ENCODE measurements at regions not wholly inside any gene's neighbourhood (a gene's known extent, or its start where the extent isn't known, plus 50 kb on each side); places are given as distances from the start of the nearest gene placed in this dataset.

- Histone ChIP-seq H4K91ac (ENCODE audit: low read length) (no peak overlapping the region), H2AK5ac (ENCODE audit: low read length, severe bottlenecking) (no peak overlapping the region), H3K27me3 (ENCODE audit: control insufficient read depth in 1 of 2, insufficient read depth in 1 of 2, low read length in 2 of 2) (no peaks in the 10 kb centered on the region)
Observed at GRCh38 chr11:87909178-87909577, 266.1 kb downstream of the RAB38 start.

DNA sequence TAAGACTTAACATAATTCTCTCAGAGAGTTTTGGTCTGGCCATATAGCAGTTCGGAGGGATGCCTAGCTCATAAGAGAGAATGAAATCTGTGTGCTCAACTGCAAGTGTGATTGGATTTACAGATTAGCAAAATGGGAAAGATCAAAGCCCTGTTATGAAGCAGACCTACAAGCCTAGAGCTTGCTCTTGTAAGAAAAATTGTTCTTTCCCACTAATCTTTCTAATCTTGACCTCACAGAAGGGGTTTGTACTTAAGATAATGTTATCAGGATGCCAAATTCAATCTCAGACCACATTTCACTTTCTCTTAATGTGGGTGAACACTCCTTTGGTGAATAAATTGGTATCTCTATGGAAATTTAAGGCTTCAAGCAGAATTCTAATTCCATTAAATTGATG, 267.2 kb downstream of the RAB38 start:
- Histone ChIP-seq H3K4me3 (ENCODE audit: insufficient read depth in 1 of 2, low read depth in 1 of 2, low read length in 2 of 2) (no peak overlapping the region), H3K4me2 (ENCODE audit: low read length, poor library complexity, severe bottlenecking) (no peak overlapping the region), H3K23ac (ENCODE audit: low read length in 2 of 2) (no peak overlapping the region), H2AK5ac (ENCODE audit: low read length, severe bottlenecking) (no peak overlapping the region), H2BK15ac (ENCODE audit: low read depth, poor library complexity, severe bottlenecking) (no peak overlapping the region), H3K27me3 (ENCODE audit: control insufficient read depth in 1 of 2, insufficient read depth in 1 of 2, low read length in 2 of 2) (no peaks in the 10 kb centered on the region), H2AFZ (ENCODE audit: low read depth, low read length) (no peak overlapping the region), H3K4me1 (ENCODE audit: control insufficient read depth, insufficient read depth, low read depth, low read length) (no peaks in the 10 kb centered on the region), H2BK5ac (ENCODE audit: low read depth, low read length, poor library complexity, severe bottlenecking) (no peak overlapping the region), H3K36me3 (ENCODE audit: control insufficient read depth in 1 of 2, insufficient read depth in 2 of 2, low read depth in 1 of 2, low read length in 2 of 2) (no peaks in the 10 kb centered on the region), H4K8ac (ENCODE audit: low read length) (no peak overlapping the region), H3K27ac (ENCODE audit: low read length, poor library complexity, severe bottlenecking) (no peak overlapping the region), H2BK120ac (ENCODE audit: low read depth, low read length) (no peak overlapping the region), H3K9ac (ENCODE audit: low read length) (no peak overlapping the region), H3K9me3 (ENCODE audit: control insufficient read depth, low read length) (no peaks in the 10 kb centered on the region), H3K18ac (ENCODE audit: low read depth in 1 of 2, low read length in 2 of 2) (no peak overlapping the region), H3K79me1 (replicated peaks; ENCODE audit: low read length, poor library complexity, severe bottlenecking) (no peaks in the 10 kb centered on the region), H4K91ac (ENCODE audit: low read length) (no peak overlapping the region), H2BK12ac (ENCODE audit: low read length in 2 of 2) (no peak overlapping the region), H3K4ac (ENCODE audit: low read depth in 1 of 2, low read length in 2 of 2) (no peak overlapping the region), H3K14ac (ENCODE audit: low read length in 2 of 2) (no peak overlapping the region)
- no peak for DNase-seq
- WGBS = 92% methylated on average over 1 of the region's 1 CpG

More at GRCh38 chr11:87909178-87909577, 266.1 kb downstream of the RAB38 start:
- no peak overlapping the region for H4K8ac ChIP-seq (ENCODE audit: low read length)
- no peak overlapping the region for H3K14ac ChIP-seq (ENCODE audit: low read length in 2 of 2)
- H3K4me1 ChIP-seq (ENCODE audit: control insufficient read depth, insufficient read depth, low read depth, low read length) = no peaks in the 10 kb centered on the region
- DNase-seq = no peak
- H3K9ac ChIP-seq (ENCODE audit: low read length) = no peak overlapping the region
- no peaks in the 10 kb centered on the region for H3K36me3 ChIP-seq (ENCODE audit: control insufficient read depth in 1 of 2, insufficient read depth in 2 of 2, low read depth in 1 of 2, low read length in 2 of 2)
- H3K18ac ChIP-seq (ENCODE audit: low read depth in 1 of 2, low read length in 2 of 2) = no peak overlapping the region
- no peak overlapping the region for H2AFZ ChIP-seq (ENCODE audit: low read depth, low read length)
- 52% methylated on average over 2 of the region's 2 CpGs for WGBS
- no peak overlapping the region for H2BK15ac ChIP-seq (ENCODE audit: low read depth, poor library complexity, severe bottlenecking)
- no peak overlapping the region for H3K4me2 ChIP-seq (ENCODE audit: low read length, poor library complexity, severe bottlenecking)
- H3K23ac ChIP-seq (ENCODE audit: low read length in 2 of 2) = no peak overlapping the region
- H2BK120ac ChIP-seq (ENCODE audit: low read depth, low read length) = no peak overlapping the region
- no peak overlapping the region for H3K4ac ChIP-seq (ENCODE audit: low read depth in 1 of 2, low read length in 2 of 2)
- H3K4me3 ChIP-seq (ENCODE audit: insufficient read depth in 1 of 2, low read depth in 1 of 2, low read length in 2 of 2) = no peak overlapping the region
- no peak overlapping the region for H3K27ac ChIP-seq (ENCODE audit: low read length, poor library complexity, severe bottlenecking)
- no peaks in the 10 kb centered on the region for H3K9me3 ChIP-seq (ENCODE audit: control insufficient read depth, low read length)
- H2BK12ac ChIP-seq (ENCODE audit: low read length in 2 of 2) = no peak overlapping the region
- H3K79me1 ChIP-seq (replicated peaks; ENCODE audit: low read length, poor library complexity, severe bottlenecking) = no peaks in the 10 kb centered on the region
- H2BK5ac ChIP-seq (ENCODE audit: low read depth, low read length, poor library complexity, severe bottlenecking) = no peak overlapping the region

GRCh38 chr11:87903345-87903744, 271.9 kb downstream of the RAB38 start:
- H2BK12ac ChIP-seq (ENCODE audit: low read length in 2 of 2) = no peak overlapping the region
- no peaks in the 10 kb centered on the region for H3K79me1 ChIP-seq (replicated peaks; ENCODE audit: low read length, poor library complexity, severe bottlenecking)
- no peak overlapping the region for H3K9ac ChIP-seq (ENCODE audit: low read length)
- no peaks in the 10 kb centered on the region for H3K9me3 ChIP-seq (ENCODE audit: control insufficient read depth, low read length)
- H4K91ac ChIP-seq (ENCODE audit: low read length) = no peak overlapping the region
- no peak overlapping the region for H2AFZ ChIP-seq (ENCODE audit: low read depth, low read length)
- H2AK5ac ChIP-seq (ENCODE audit: low read length, severe bottlenecking) = no peak overlapping the region
- H3K27me3 ChIP-seq (ENCODE audit: control insufficient read depth in 1 of 2, insufficient read depth in 1 of 2, low read length in 2 of 2) = no peaks in the 10 kb centered on the region
- no CpG with 5 or more reads among the region's 3 CpGs for WGBS
- no peak overlapping the region for H3K27ac ChIP-seq (ENCODE audit: low read length, poor library complexity, severe bottlenecking)
- no peak overlapping the region for H4K8ac ChIP-seq (ENCODE audit: low read length)
- no peak for DNase-seq
- no peaks in the 10 kb centered on the region for H3K36me3 ChIP-seq (ENCODE audit: control insufficient read depth in 1 of 2, insufficient read depth in 2 of 2, low read depth in 1 of 2, low read length in 2 of 2)
- no peak overlapping the region for H3K4me3 ChIP-seq (ENCODE audit: insufficient read depth in 1 of 2, low read depth in 1 of 2, low read length in 2 of 2)
- H3K4ac ChIP-seq (ENCODE audit: low read depth in 1 of 2, low read length in 2 of 2) = no peak overlapping the region
- no peak overlapping the region for H3K14ac ChIP-seq (ENCODE audit: low read length in 2 of 2)
- no peaks in the 10 kb centered on the region for H3K4me1 ChIP-seq (ENCODE audit: control insufficient read depth, insufficient read depth, low read depth, low read length)
- no peak overlapping the region for H3K23ac ChIP-seq (ENCODE audit: low read length in 2 of 2)
- no peak overlapping the region for H3K18ac ChIP-seq (ENCODE audit: low read depth in 1 of 2, low read length in 2 of 2)
- no peak overlapping the region for H3K4me2 ChIP-seq (ENCODE audit: low read length, poor library complexity, severe bottlenecking)
- no peak overlapping the region for H2BK120ac ChIP-seq (ENCODE audit: low read depth, low read length)
- H2BK15ac ChIP-seq (ENCODE audit: low read depth, poor library complexity, severe bottlenecking) = no peak overlapping the region
- H2BK5ac ChIP-seq (ENCODE audit: low read depth, low read length, poor library complexity, severe bottlenecking) = no peak overlapping the region

DNA sequence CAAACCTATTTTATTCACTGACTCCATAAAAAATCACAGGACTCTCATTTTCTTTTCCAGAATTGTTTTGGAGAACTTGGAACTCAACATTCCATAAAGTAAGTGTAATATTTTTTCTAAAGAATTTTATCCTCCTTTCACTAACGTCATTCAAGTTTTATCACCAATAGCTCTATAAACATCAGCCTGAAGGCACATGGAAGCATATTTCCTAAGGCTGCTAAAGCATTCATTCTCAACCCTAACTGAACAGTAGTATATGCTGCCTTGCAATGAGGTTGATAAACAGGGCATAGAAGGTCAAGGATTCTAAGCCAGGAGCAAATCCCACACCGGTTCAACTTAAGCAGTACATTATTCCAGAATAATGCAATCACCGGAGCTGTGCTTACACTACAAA, 273.9 kb downstream of the RAB38 start:
- no peak overlapping the region for H3K27ac ChIP-seq (ENCODE audit: low read length, poor library complexity, severe bottlenecking)

More for the DNA sequence above, 273.9 kb downstream of the RAB38 start:
- H3K4me3 ChIP-seq (ENCODE audit: insufficient read depth in 1 of 2, low read depth in 1 of 2, low read length in 2 of 2) = no peak overlapping the region
- H3K18ac ChIP-seq (ENCODE audit: low read depth in 1 of 2, low read length in 2 of 2) = no peak overlapping the region
- no peak overlapping the region for H3K4ac ChIP-seq (ENCODE audit: low read depth in 1 of 2, low read length in 2 of 2)
- DNase-seq = no peak
- no peak overlapping the region for H2BK15ac ChIP-seq (ENCODE audit: low read depth, poor library complexity, severe bottlenecking)
- H2AK5ac ChIP-seq (ENCODE audit: low read length, severe bottlenecking) = no peak overlapping the region
- H3K14ac ChIP-seq (ENCODE audit: low read length in 2 of 2) = no peak overlapping the region
- no peaks in the 10 kb centered on the region for H3K36me3 ChIP-seq (ENCODE audit: control insufficient read depth in 1 of 2, insufficient read depth in 2 of 2, low read depth in 1 of 2, low read length in 2 of 2)
- H3K27me3 ChIP-seq (ENCODE audit: control insufficient read depth in 1 of 2, insufficient read depth in 1 of 2, low read length in 2 of 2) = no peaks in the 10 kb centered on the region
- H2BK12ac ChIP-seq (ENCODE audit: low read length in 2 of 2) = no peak overlapping the region
- H3K23ac ChIP-seq (ENCODE audit: low read length in 2 of 2) = no peak overlapping the region
- WGBS = 85% methylated on average over 3 of the region's 3 CpGs
- H3K9me3 ChIP-seq (ENCODE audit: control insufficient read depth, low read length) = no peaks in the 10 kb centered on the region
- H2AFZ ChIP-seq (ENCODE audit: low read depth, low read length) = no peak overlapping the region
- H3K4me2 ChIP-seq (ENCODE audit: low read length, poor library complexity, severe bottlenecking) = no peak overlapping the region
- H4K91ac ChIP-seq (ENCODE audit: low read length) = no peak overlapping the region
- H2BK5ac ChIP-seq (ENCODE audit: low read depth, low read length, poor library complexity, severe bottlenecking) = no peak overlapping the region
- H3K79me1 ChIP-seq (replicated peaks; ENCODE audit: low read length, poor library complexity, severe bottlenecking) = no peaks in the 10 kb centered on the region
- no peak overlapping the region for H4K8ac ChIP-seq (ENCODE audit: low read length)
- H3K4me1 ChIP-seq (ENCODE audit: control insufficient read depth, insufficient read depth, low read depth, low read length) = no peaks in the 10 kb centered on the region
- H3K9ac ChIP-seq (ENCODE audit: low read length) = no peak overlapping the region
- no peak overlapping the region for H2BK120ac ChIP-seq (ENCODE audit: low read depth, low read length)
